NCI-H774 (cell line): ENCODE measurements at regions not wholly inside any gene's neighbourhood (a gene's known extent, or its start where the extent isn't known, plus 50 kb on each side); places are given as distances from the start of the nearest gene placed in this dataset.
"Not testable (repeated sequence)": the region's sequence is repeated elsewhere in the genome, so short reads cannot be mapped to it uniquely, and the experiment has no call there.

Experiments used
- DNase-seq: peaks from one replicate; lab custom pipeline; 2025; lab: John Stamatoyannopoulos, UW

DNA sequence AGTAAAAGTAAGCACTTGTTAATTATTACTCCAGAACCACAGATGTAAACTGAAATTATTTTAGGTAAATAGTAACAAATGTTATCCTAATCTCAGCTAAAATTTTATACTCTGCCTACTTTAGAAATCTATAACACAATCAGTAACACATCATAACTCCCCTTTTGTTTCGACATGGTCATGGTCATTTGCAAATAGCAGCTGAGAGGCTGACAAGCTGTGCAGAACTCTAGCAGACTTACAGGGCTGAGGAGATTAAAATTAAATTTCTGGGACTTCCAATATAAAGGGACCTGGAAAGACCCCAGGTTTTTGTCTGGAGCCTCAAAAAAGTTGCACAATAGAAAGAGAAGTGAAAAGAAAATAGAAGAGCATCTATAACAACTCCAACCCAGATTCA lies 88.8 kb downstream of the PRL start:
- DNase-seq, result no peak

DNA sequence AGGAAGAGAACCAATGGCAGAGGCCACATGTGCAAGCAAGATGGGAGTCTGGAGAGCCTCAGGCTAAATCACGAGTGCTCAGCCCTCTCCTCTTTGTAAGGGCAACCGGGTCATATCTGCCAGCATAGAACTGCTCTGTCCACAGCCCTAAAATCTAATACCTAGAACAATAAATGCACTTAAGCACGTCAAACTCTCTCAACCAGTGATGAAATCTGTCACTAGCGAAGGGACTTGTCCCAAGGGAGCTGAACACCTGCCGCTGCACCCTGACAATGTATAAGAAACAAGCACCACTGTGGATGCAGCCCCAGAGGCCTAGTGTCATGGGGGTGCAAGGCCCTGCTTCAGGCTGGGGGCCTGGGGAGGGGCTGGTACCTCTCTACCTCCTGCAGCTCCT lies 82.5 kb downstream of the PRL start:
- DNase-seq, result no peak

DNA sequence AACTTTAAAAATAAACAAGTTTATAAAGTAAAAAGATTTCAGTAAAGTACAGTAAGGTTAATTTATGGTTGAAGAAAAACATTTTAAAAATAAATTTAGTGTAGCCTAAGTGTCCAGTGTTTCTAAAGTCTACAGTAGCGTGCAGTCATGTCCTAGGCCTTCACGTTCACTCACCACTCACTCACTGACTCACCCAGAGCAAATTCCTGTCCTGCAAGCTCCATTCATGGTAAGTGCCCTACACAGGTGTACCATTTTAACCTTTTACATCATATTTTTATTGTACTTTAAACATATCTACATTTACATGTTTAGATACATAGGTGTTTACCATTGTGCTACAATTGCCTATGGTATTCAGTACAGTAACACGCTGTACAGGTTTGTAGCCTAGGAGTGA lies 81.4 kb downstream of the PRL start:
- not testable (repeated sequence) for DNase-seq

DNA sequence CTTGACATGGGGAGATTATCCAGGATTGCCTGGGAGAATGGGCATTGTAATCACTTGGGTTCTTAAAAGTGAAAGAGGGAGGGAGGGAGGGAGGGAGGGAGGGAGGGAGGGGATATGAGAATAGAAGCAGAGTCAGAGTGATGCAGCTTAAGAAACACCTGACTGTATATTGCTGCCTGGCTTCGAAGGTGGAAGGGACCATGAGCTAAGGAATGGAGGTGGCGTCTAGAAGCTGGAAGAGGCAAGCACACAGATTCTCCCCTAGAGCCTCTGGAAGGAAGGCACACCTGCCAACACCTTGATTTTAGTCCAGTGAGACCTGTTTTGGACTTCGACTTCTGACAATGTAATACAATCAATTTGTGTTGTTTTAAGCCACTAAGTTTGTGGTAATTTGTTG lies 78.4 kb downstream of the PRL start:
- DNase-seq, result no peak

DNA sequence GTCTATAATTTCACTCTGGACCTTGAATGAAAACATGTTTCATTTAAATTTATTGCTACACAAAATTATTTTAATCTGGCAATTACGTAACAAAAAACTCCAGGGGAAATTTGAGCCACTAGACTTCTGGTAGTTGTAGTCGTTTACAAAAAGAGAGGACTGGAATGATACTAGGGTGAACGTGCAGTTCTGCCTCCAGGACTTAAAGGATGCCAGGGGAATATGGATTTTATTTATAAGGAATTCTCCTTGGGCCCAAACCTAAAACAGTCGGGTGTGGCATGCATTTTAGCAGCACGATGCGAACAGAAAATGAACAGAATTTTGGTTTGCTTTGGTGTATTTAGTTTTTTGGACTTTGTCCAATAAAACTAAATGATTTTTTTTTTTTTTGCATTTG lies 76.9 kb downstream of the PRL start:
- no peak for DNase-seq

DNA sequence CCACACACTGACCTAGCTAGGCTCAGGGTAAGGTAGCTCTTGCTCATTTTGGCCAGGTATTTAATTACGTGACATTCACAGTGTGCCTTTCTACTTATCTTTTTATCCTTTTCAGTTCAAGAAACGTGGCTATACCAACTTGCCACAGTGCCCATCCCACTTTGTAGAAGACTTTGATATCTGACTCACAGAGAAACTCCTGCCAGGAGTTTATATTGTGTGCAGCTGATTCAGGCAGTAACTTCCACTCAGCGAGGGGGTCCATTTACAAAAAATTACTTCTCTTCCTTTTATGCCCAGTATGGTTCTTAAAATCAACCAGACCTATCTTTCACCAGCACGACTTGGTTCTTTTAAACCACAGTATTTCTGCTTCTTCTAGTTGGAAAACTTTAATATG lies 75.6 kb downstream of the PRL start:
- no peak for DNase-seq

DNA sequence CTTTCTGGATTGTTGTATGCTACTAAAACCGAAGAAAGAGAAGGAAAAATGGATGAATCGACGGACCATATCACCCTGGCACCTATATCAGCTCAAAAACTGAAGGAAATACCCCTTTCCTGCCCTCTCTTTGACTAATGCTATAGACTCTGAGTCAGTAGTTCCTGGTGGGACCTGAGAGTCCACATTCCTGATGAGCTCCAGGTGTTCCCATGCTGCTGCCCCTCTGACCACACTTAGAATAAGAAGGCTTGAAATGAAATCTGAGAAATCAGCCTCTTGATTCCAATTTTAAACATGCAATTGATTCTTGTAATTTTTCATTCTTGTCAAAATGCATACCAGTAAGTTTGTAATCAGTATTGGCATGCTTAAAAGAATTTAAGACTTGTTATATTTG lies 75.2 kb downstream of the PRL start:
- DNase-seq, result no peak

DNA sequence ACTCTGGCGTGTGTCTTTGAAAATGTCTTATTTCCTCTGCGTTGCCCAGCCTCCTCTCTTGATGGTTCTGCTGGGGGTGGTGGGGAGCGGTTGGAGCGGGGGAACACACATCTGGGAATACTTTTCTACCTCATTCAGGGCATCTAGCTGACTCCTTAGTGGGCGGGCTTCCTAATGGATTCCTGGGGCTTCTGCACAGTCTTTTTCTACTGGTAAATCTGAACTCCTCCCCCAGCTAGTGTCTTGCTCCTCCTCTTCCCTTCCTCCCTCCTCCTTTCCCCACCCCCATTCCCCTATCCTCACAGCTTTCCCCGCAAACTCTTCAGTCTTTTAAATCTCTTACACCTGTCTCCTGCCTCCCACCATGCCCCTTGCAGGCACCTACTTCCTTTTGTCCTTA lies 74.4 kb downstream of the PRL start:
- no peak for DNase-seq

DNA sequence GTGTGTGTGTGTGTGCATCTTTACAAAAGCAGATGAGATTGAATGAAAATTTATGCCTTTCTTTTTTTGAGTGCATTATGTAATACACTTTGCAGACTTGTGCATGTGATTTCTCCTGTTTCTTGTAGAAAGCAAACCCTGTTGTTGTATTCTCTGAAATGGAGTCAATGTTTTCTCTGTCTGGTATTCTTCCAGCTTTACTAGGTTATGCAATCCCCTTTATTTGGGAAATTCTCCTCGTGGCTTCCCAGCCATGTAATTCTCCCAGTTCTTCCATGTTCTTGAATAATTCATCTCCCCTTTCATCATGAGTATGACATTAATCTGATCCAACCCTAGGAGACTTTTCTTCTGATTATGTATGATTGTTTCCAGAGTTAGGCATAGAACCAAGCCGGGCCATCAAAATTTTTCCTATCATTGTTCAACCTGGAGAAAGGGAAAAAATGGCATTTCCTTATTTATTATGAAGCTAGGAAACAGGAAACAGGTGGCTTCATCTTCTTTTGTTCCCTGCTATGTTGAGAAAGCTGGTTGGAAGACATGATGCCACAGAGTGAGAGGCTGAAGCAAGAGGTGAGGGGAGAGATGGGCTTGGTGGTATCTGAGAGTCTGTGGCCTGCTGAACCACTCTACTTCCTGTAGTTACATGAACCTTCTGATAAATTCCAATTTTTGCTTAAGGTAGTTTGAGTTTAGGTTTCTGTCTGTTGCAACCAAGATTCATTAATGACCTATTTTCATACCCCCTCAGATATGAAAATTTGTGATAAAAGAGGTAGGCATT lies 68.8 kb downstream of the PRL start:
- DNase-seq, result no peak

DNA sequence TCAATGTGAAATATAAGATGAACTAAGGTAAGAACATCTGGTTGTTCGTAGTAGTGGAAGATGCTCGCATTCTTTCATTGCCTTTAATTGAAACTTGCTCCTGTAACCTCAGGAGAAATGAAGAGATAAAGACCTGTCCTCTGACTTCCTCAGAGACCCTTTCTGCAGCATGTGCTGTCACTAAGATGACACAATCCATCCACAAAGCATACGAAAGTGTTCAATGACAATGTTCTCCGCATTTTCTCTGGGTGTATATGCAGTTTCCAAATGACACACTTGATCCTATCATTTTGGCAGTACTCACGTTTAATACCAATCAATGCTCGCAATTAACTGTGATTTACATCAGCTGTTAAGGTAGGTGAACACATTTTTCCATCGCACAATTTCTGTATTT lies 65.8 kb downstream of the PRL start:
- DNase-seq, result no peak

DNA sequence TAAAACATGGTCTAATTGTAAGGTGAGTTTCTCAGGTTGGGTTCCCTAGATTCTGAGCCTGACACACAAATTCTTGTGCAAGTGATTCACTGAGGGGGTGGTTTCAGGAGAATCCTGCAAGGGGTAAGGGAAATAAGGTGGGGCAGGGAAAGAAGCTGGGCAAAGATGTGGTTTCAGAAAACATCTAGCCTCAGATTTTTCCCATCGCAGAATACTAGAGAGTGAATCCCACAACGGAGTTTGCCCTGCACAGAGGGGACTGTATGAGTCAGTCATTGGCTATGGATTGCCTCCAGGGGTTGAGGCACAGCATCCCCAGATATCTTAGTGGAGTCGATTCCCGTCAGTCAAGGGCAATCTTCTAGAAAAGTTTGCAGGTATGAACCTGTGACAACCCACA lies 65.2 kb downstream of the PRL start:
- no peak for DNase-seq

DNA sequence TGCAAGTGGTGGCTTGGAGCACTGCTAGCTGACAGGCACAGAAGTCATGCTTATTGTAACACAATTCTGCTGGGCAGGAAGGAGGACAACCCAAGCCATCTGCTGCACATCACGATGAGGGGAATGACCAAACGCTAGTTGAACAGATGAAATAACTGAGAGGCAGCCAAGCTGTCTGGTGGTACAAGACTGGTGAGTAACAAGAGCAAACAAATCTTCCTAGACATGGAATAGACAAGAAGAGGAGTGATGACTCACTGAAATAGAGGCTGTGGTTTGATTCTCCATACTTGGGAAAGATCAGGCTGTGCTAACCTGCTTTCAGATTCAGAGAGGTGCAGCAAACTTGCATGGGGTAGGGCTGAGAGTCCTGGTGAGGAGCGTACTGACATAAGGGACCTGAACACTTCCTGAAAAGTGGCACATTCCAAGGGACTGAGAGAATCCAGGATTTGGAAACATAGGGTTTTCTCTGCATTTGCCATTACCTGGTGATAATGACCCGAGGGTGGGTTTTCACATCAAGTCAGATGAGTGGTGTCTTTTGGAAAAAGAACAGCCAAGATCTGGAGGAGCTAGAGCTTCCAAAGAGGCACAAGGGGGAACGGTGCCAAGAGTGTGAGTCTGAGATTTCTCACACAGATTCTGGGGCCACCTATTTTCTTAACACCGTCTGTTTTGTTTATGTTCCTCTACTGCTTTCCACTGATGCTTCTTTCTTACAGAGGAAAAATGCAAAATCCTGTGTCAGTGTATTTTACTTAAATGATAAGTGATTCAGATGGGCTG lies 60.0 kb downstream of the PRL start:
- DNase-seq, result no peak
